HL-60 (cell line): ENCODE measurements at regions not wholly inside any gene's neighbourhood (a gene's known extent, or its start where the extent isn't known, plus 50 kb on each side); places are given as distances from the start of the nearest gene placed in this dataset.

Experiments
- DNase-seq, 2 experiments: peaks; one replicate each; pipeline ENCODE4 v3.0.0-alpha.2; 2010 to 2020; ENCODE audit warnings: low read depth in 1 of 2, low spot score in 1 of 2
- H3K27ac ChIP-seq: fragments of 250-450 bp; sonication (Bioruptor Pico); replicated peaks from 2 replicates; pipeline ENCODE4 v1.5.1; 2020; ENCODE audit warnings: mild to moderate bottlenecking, moderate library complexity
- H3K27me3 ChIP-seq: fragments of 250-450 bp; sonication (Bioruptor Pico); 2 replicates; pipeline ENCODE4 v1.5.1; 2021; ENCODE audit warnings: mild to moderate bottlenecking, moderate library complexity; ENCODE audit not compliant: insufficient read depth, poor library complexity, severe bottlenecking
- H3K4me3 ChIP-seq: replicated peaks from 2 replicates; pipeline ENCODE4 v1.5.1; 2011; ENCODE audit warnings: mild to moderate bottlenecking, control low read depth, low read length; ENCODE audit not compliant: insufficient read depth
- CTCF ChIP-seq: IDR thresholded peaks from one replicate; pipeline ENCODE4 v1.5.1; 2011; ENCODE audit warnings: low read length, control low read depth, inconsistent platforms; ENCODE audit not compliant: insufficient read depth
- GABPA ChIP-seq: IDR thresholded peaks from 2 replicates; pipeline ENCODE4 v1.6.1; 2012; ENCODE audit warnings: low read depth
- POLR2AphosphoS5 ChIP-seq: IDR thresholded peaks from 2 replicates; pipeline ENCODE4 v1.6.1; 2012; ENCODE audit warnings: low read depth
- REST ChIP-seq: IDR thresholded peaks from 2 replicates; pipeline ENCODE4 v1.6.1; 2012; ENCODE audit warnings: low read depth; ENCODE audit not compliant: insufficient replicate concordance
- SPI1 ChIP-seq: IDR thresholded peaks from 2 replicates; pipeline ENCODE4 v1.6.1; 2012; ENCODE audit warnings: low read depth, mild to moderate bottlenecking, borderline replicate concordance

DNA sequence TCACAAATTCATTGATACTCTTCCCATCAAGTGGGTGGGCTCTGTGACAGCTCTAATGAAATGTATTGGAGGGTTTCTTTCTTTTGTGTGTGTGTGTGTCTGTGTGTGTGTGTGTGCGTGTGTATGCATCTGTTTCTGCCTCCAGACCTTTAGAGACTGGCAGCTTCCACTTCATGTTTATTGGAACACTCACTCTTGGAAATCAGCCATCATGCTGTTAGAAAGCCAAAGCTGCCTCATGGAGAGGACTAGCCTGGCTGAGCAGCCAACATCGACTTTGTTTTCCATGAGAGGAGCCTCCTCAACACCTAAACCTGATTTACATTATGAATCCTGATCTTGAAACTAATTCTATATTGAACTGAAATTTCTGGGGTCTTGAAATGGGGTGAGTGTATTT is 128.5 kb upstream of the FAM174A start:
- H3K27me3 ChIP-seq, result no peaks in the 10 kb centered on the region
- no peak overlapping the region for H3K27ac ChIP-seq
- DNase-seq, result no peak
- no peak for TF ChIP-seq CTCF
- no peak for TF ChIP-seq REST
- no peak overlapping the region for H3K4me3 ChIP-seq

GRCh38 chr5:100402071-100402470 is 133.1 kb upstream of the FAM174A start:
- no peak overlapping the region for H3K27ac ChIP-seq
- H3K4me3 ChIP-seq, result no peak overlapping the region
- TF ChIP-seq CTCF (no peak), REST (no peak), SPI1 (no peak), GABPA (no peak), POLR2AphosphoS5 (no peak)
- no peak for DNase-seq
- H3K27me3 ChIP-seq, result no peaks in the 10 kb centered on the region

GRCh38 chr5:100401149-100401548 is 134.0 kb upstream of the FAM174A start:
- TF ChIP-seq POLR2AphosphoS5 (no peak), GABPA (no peak), SPI1 (no peak), REST (no peak), CTCF (no peak)
- DNase-seq, result no peak
- Histone ChIP-seq H3K27ac (no peak overlapping the region), H3K27me3 (no peaks in the 10 kb centered on the region), H3K4me3 (no peak overlapping the region)
